ENCODE measurements at regions not wholly inside any gene's neighbourhood (a gene's known extent, or its start where the extent isn't known, plus 50 kb on each side); places are given as distances from the start of the nearest gene placed in this dataset.

DNA sequence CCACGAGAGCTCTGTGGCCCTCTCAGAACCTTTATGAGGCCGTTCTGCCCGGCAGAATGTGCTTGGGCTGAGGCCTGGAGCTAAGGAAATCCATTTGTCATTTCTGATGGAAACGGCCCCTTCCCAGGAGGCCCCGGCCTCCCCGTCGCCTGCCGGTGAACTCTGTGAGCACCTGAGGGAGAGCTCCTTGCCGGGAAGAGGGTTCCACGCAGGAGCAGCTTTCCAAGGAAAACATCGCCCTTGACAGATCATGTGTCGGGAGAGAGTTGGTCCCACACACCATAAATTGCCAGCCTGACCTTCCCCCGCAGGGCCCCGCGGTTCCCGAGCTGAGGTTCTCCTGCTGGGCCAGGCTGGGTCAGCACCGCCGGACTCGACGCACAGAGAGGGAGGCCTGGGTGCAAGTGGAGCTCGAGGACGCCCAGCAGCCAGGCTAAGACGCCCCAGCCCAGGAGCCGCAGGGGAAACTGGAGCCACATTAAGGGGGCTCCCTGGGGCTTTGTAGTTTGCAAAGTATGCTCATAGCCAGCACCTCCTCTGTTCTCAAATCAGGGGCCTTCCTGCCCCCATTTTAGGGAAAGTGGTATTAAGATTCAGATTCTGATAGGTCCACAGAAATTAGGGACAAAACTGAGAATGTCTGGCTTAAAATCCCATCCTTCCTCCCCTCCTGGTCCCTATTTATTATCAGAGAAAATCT is 239.5 kb downstream of the FOXD2 start:
- no peak overlapping the region for H3K4me3 ChIP-seq
- 51% methylated on average over 3 of the region's 24 CpGs; no CpG with 5 or more reads in 1 of the 2 donors for WGBS, 2 donors (ENCODE audit: low coverage in 1 of 2)
- H3K27me3 ChIP-seq = peaks cover 12% of the 10 kb centered on the region
- no peak overlapping the region for H3K27ac ChIP-seq
- H3K36me3 ChIP-seq = no peaks in the 10 kb centered on the region
- H3K4me1 ChIP-seq = no peaks in the 10 kb centered on the region
- no peak for ATAC-seq
- no peak for TF ChIP-seq POLR2A (IDR thresholded peaks at IDR 0.05)
- no peak for TF ChIP-seq EP300 (IDR thresholded peaks at IDR 0.05)
- TF ChIP-seq POLR2AphosphoS5 (IDR thresholded peaks at IDR 0.05) = no peak
- TF ChIP-seq, protein P1, sequence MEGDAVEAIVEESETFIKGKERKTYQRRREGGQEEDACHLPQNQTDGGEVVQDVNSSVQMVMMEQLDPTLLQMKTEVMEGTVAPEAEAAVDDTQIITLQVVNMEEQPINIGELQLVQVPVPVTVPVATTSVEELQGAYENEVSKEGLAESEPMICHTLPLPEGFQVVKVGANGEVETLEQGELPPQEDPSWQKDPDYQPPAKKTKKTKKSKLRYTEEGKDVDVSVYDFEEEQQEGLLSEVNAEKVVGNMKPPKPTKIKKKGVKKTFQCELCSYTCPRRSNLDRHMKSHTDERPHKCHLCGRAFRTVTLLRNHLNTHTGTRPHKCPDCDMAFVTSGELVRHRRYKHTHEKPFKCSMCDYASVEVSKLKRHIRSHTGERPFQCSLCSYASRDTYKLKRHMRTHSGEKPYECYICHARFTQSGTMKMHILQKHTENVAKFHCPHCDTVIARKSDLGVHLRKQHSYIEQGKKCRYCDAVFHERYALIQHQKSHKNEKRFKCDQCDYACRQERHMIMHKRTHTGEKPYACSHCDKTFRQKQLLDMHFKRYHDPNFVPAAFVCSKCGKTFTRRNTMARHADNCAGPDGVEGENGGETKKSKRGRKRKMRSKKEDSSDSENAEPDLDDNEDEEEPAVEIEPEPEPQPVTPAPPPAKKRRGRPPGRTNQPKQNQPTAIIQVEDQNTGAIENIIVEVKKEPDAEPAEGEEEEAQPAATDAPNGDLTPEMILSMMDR (IDR thresholded peaks at IDR 0.05) = no peak
- H3K9me3 ChIP-seq = peaks cover 0 to 3% (median 2%) of the 10 kb centered on the region in 3 donors

DNA sequence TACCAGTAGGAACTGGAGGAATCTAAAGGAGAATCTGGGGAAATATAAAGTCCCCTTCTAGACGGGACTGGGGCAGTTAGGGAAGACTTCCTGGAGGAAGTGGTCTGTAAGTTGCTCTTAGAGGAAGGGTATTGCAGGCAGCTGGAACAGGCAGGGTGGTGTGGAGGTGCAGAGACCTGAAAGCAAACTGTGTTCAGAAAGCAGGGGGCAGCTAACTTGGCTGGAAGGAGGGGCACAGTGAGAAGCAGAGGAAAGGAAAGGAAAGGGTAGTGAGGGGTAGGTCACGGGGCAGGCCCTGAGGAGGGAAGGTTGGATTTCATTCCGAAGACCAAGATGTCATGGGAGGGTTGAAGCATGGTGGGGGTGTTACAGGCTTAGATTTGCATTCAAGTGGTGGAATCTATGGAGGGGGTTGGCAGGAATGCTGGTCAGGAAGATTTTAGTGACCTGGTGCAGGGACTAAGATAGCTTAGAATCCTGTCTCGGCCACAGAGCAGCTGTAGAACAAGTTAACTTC is 240.7 kb downstream of the FOXD2 start:
- no peak for ATAC-seq
- Histone ChIP-seq H3K27me3 (peaks cover 12% of the 10 kb centered on the region), H3K9me3 (peaks cover 0 to 2% (median 0%) of the 10 kb centered on the region in 3 donors), H3K36me3 (no peaks in the 10 kb centered on the region), H3K4me1 (no peaks in the 10 kb centered on the region), H3K27ac (no peak overlapping the region), H3K4me3 (no peak overlapping the region)
- 82 to 87% methylated on average over 4 of the region's 4 CpGs for WGBS, 2 donors (ENCODE audit: low coverage in 1 of 2)
- TF ChIP-seq EP300 (IDR thresholded peaks at IDR 0.05) = no peak
- no peak for TF ChIP-seq POLR2A (IDR thresholded peaks at IDR 0.05)
- TF ChIP-seq, protein P1 (IDR thresholded peaks at IDR 0.05) = no peak
- TF ChIP-seq POLR2AphosphoS5 (IDR thresholded peaks at IDR 0.05) = no peak

DNA sequence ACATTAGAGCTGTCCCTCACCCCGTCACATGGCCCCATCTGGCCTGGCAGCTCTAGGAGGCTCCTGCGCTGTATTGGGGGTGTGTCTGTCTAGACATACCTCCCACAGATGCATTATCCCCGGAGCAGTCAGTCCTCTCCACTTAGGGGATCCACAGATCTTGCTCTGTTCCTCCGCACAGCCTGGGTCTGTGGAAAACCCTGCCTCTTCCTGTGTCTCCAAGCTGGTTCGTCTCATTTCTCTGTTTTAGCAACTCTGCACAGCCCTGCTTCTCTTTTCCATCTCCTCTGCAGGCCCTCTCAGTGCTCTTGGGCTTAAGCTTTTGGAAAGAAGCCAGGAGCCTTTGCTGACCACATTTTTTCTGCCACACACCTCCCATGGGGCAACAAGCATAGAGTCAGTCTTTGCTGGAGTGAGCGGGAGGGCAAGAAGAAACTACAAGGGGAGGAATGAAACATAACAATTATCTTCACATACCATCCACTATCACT is 241.5 kb downstream of the FOXD2 start:
- ATAC-seq = peak; percentile 20
- H3K27me3 ChIP-seq = peaks cover 12% of the 10 kb centered on the region

DNA sequence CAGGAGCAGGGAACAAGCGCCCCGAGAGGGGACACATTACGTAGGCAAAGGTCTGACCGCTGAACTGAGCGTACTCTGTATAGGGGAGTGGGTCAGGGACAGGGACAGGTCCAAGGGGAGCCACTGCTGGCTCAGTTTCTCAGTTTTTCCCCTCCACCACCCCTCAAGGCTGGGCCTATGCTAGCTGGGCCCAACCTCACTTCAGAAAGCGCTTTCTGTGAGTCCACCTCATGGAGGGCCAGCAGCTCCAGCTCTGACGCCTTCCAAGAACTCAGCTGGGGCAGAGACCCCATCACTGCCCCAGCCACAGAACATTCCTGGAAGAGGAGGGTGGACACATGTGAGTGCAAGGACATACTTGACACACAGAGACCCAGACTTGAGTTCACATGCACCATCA is 242.0 kb downstream of the FOXD2 start:
- H3K27me3 ChIP-seq = peaks cover 12% of the 10 kb centered on the region
- WGBS, 2 donors (ENCODE audit: low coverage in 1 of 2) = 80 to 100% methylated on average over 1 of the region's 7 CpGs
- no peak overlapping the region for H3K27ac ChIP-seq
- ATAC-seq = no peak
- H3K4me1 ChIP-seq = no peaks in the 10 kb centered on the region
- TF ChIP-seq EP300 (IDR thresholded peaks at IDR 0.05) = no peak
- TF ChIP-seq POLR2A (IDR thresholded peaks at IDR 0.05) = no peak
- TF ChIP-seq POLR2AphosphoS5 (IDR thresholded peaks at IDR 0.05) = no peak
- TF ChIP-seq, protein P1 (IDR thresholded peaks at IDR 0.05) = no peak
- no peaks in the 10 kb centered on the region for H3K36me3 ChIP-seq
- H3K4me3 ChIP-seq = no peak overlapping the region
- H3K9me3 ChIP-seq = no peaks in the 10 kb centered on the region

More for the DNA sequence above, 241.5 kb downstream of the FOXD2 start:
- no peaks in the 10 kb centered on the region for H3K4me1 ChIP-seq
- 56 to 60% methylated on average over 1 to 5 of the region's 6 CpGs for WGBS, 2 donors (ENCODE audit: low coverage in 1 of 2)
- no peak overlapping the region for H3K27ac ChIP-seq
- no peak for TF ChIP-seq EP300 (IDR thresholded peaks at IDR 0.05)
- TF ChIP-seq POLR2A (IDR thresholded peaks at IDR 0.05) = no peak
- TF ChIP-seq POLR2AphosphoS5 (IDR thresholded peaks at IDR 0.05) = no peak
- TF ChIP-seq, protein P1 (IDR thresholded peaks at IDR 0.05) = no peak
- no peaks in the 10 kb centered on the region for H3K36me3 ChIP-seq
- no peak overlapping the region for H3K4me3 ChIP-seq
- no peaks in the 10 kb centered on the region for H3K9me3 ChIP-seq

Measured in gastroesophageal sphincter (tissue), 4 donors.